ENCODE measurements at regions not wholly inside any gene's neighbourhood (a gene's known extent, or its start where the extent isn't known, plus 50 kb on each side); places are given as distances from the start of the nearest gene placed in this dataset.

- TF ChIP-seq CTCF (IDR thresholded peaks at IDR 0.05): no peak
- TF ChIP-seq POLR2A (IDR thresholded peaks at IDR 0.05): no peak
These were observed 246.6 kb upstream of the ANKRD55 start for GRCh38 chr5:56479696-56480077.

Data from suprapubic skin (tissue), 3 donors.